Gastrocnemius medialis (tissue), 4 donors: ENCODE measurements at regions not wholly inside any gene's neighbourhood (a gene's known extent, or its start where the extent isn't known, plus 50 kb on each side); places are given as distances from the start of the nearest gene placed in this dataset.

ENCODE experiments used
- ATAC-seq, 2 donors: fragments of 150-250 bp; one replicate each; pipeline ENCODE4 v1.9.1; 2016
- DNase-seq, 2 donors: peaks; one replicate each; pipeline ENCODE4 v3.0.0-alpha.2; 2019
- H3K27ac ChIP-seq, 4 donors: fragments of 200-600 bp; sonication (generic); 1 replicate in 1 of 4; 2 replicates in 3 of 4; pipeline ENCODE4 v1.5.1; 2016 to 2018; ENCODE audit warnings: mild to moderate bottlenecking in 2 of 4, moderate library complexity in 1 of 4
- H3K27me3 ChIP-seq, 3 donors: fragments of 200-600 bp; sonication (generic) in 2 of 3; 1 replicate in 1 of 3; 2 replicates in 2 of 3; pipeline versions ENCODE4 v1.5.1 to v1.6.0; 2016 to 2019; ENCODE audit warnings: mild to moderate bottlenecking in 1 of 3, moderate library complexity in 1 of 3
- H3K36me3 ChIP-seq, 2 donors: fragments of 200-600 bp; sonication (generic) in 1 of 2; one replicate each; pipeline ENCODE4 v1.5.1; 2017 to 2018
- H3K4me1 ChIP-seq, 2 donors: fragments of 200-600 bp; sonication (generic) in 1 of 2; one replicate each; pipeline ENCODE4 v1.5.1; 2016 to 2017; ENCODE audit warnings: mild to moderate bottlenecking in 2 of 2
- H3K4me3 ChIP-seq, 4 donors: fragments of 200-600 bp; sonication (generic) in 3 of 4; 1 replicate in 1 of 4; 2 replicates in 3 of 4; pipeline ENCODE4 v1.5.1; 2016 to 2019; ENCODE audit warnings: mild to moderate bottlenecking in 2 of 4
- H3K9me3 ChIP-seq, 3 donors: fragments of 200-600 bp; sonication (generic) in 2 of 3; 1 replicate in 1 of 3; 2 replicates in 2 of 3; pipeline ENCODE4 v1.5.1; 2016 to 2019
- POLR2A ChIP-seq, 2 donors: fragments of 450-650 bp; IDR thresholded peaks; one replicate each; pipeline ENCODE4 v1.6.1; 2017; ENCODE audit warnings: antibody characterized with exemption in 2 of 2, mild to moderate bottlenecking in 2 of 2, moderate library complexity in 2 of 2
- in situ Hi-C, 4 donors: fragments of 200-750 bp; cut with MboI; loops; one replicate each; pipeline versions ENCODE4 v1.15.0 to v1.8.0; 2017; ENCODE audit warnings: low sequenced_read_pairs in 4 of 4
- intact Hi-C: fragments of 100-400 bp; cut with DNase I; formaldehyde crosslinking; loops from one replicate; pipeline ENCODE4 v1.15.1; 2023; ENCODE audit warnings: low total_unique reads
- TF ChIP-seq, protein P1 (sequence below), 5 experiments: fragments of 450-650 bp in 3 of 5; fragments of 200-600 bp in 2 of 5; sonication (generic) in 2 of 5; IDR thresholded peaks in 4 of 5; conservative IDR thresholded peaks in 1 of 5; 1 replicate in 4 of 5; 2 replicates in 1 of 5; pipeline ENCODE4 v1.5.1; 2016 to 2019; ENCODE audit warnings: antibody characterized with exemption in 5 of 5, mild to moderate bottlenecking in 3 of 5, moderate library complexity in 3 of 5

DNA sequence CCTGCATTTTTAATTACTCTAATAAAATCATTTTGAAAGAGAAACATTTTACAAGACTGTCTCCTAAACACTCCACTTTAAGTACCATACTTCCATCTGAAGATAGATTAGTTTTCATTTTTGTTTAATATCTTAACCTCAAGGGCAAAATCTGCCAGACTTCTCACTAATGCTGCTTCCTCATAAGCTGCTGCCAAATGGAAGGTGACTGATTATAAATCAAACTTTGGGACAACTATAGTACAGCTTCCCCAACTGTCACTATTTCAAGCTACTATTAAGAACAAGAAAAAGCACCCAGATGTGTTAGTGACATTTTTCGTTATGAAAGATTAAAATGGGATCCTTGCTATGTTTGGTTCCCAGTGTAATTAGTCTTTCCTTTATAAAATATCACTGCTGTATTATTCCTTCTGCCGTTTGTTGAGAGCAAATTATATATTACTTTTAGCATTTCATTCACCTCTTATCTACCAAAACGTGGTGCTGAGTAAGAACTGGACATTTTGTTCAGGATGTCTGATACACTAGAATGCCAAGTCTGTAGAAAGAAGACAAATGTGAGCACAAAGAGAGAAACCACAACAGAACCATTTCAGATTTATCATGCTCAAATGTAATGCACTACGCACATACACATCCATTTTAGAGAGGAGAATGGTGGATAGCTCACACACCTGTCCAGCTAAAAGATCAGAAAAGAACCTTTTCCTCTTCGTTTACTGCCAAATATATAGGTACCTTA is 312.2 kb upstream of the C11orf87 start:
- in situ Hi-C loops (no loop called here), intact Hi-C loops (no loop called here)
- H3K36me3 ChIP-seq = no peaks in the 10 kb centered on the region
- no peaks in the 10 kb centered on the region for H3K9me3 ChIP-seq
- no peak for DNase-seq
- no peak overlapping the region for H3K4me3 ChIP-seq
- H3K27ac ChIP-seq = no peak overlapping the region
- no peak for ATAC-seq
- H3K27me3 ChIP-seq = no peaks in the 10 kb centered on the region
- H3K4me1 ChIP-seq = no peaks in the 10 kb centered on the region
- TF ChIP-seq, protein P1, sequence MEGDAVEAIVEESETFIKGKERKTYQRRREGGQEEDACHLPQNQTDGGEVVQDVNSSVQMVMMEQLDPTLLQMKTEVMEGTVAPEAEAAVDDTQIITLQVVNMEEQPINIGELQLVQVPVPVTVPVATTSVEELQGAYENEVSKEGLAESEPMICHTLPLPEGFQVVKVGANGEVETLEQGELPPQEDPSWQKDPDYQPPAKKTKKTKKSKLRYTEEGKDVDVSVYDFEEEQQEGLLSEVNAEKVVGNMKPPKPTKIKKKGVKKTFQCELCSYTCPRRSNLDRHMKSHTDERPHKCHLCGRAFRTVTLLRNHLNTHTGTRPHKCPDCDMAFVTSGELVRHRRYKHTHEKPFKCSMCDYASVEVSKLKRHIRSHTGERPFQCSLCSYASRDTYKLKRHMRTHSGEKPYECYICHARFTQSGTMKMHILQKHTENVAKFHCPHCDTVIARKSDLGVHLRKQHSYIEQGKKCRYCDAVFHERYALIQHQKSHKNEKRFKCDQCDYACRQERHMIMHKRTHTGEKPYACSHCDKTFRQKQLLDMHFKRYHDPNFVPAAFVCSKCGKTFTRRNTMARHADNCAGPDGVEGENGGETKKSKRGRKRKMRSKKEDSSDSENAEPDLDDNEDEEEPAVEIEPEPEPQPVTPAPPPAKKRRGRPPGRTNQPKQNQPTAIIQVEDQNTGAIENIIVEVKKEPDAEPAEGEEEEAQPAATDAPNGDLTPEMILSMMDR (IDR thresholded peaks at IDR 0.05 in 4 of 5, conservative IDR thresholded peaks at IDR 0.05 in 1 of 5) = no peak
- no peak for TF ChIP-seq POLR2A (IDR thresholded peaks at IDR 0.05)

DNA sequence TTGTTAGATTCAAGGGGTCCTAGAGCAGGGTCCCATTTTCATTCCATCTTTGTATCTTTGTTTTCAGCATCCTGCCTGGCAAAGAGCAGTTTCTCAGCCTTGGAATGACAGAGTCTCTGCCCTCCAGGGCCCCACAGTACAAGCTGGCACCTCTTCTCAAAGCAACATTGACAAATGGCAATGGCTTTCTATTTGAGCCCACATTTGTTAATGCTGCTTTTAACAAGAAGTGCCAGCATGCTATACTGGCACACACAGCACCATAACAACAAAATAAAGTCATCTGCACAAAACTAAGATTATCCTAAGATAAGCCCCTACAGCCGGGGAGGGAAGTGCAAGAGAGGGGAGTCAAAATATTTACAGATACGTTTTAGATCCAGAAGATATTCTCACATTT is 309.7 kb upstream of the C11orf87 start:
- intact Hi-C loops = no loop called here

DNA sequence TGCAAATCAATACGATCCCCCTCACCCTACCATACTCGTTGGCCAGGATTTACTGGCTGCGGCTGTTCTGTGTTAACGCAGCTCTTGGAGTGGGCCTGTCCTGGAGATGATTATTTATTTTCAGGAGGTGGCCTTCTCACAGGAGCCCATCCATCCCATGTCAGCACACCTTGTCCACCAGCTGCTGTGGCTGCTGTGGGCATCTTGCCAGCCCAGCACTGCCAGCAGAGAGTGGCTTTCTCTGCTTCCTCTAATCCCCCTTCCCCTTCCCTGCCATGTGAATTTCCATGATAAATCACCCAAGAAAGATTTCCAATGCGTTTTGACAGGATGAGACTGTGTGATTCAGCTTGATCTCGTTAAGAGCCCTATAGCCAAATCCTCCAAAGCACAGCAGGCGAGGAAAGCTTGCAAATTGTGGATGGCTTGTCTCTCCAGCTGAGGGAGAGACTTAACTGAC is 309.1 kb upstream of the C11orf87 start:
- Histone ChIP-seq H3K36me3 (no peaks in the 10 kb centered on the region), H3K9me3 (no peaks in the 10 kb centered on the region), H3K27ac (no peak overlapping the region), H3K4me1 (no peaks in the 10 kb centered on the region), H3K4me3 (no peak overlapping the region), H3K27me3 (no peaks in the 10 kb centered on the region)
- intact Hi-C loops (no loop called here), in situ Hi-C loops (no loop called here)
- no peak for ATAC-seq
- TF ChIP-seq, protein P1 (IDR thresholded peaks at IDR 0.05 in 4 of 5, conservative IDR thresholded peaks at IDR 0.05 in 1 of 5) = no peak
- no peak for TF ChIP-seq POLR2A (IDR thresholded peaks at IDR 0.05)
- DNase-seq = no peak

More for the DNA sequence above, 309.7 kb upstream of the C11orf87 start:
- Histone ChIP-seq H3K9me3 (no peaks in the 10 kb centered on the region), H3K4me1 (no peaks in the 10 kb centered on the region), H3K4me3 (no peak overlapping the region), H3K36me3 (no peaks in the 10 kb centered on the region), H3K27me3 (no peaks in the 10 kb centered on the region), H3K27ac (no peak overlapping the region)
- ATAC-seq (no peak), DNase-seq (no peak)
- no peak for TF ChIP-seq POLR2A (IDR thresholded peaks at IDR 0.05)
- TF ChIP-seq, protein P1 (IDR thresholded peaks at IDR 0.05 in 4 of 5, conservative IDR thresholded peaks at IDR 0.05 in 1 of 5) = no peak
- in situ Hi-C loops = no loop called here

DNA sequence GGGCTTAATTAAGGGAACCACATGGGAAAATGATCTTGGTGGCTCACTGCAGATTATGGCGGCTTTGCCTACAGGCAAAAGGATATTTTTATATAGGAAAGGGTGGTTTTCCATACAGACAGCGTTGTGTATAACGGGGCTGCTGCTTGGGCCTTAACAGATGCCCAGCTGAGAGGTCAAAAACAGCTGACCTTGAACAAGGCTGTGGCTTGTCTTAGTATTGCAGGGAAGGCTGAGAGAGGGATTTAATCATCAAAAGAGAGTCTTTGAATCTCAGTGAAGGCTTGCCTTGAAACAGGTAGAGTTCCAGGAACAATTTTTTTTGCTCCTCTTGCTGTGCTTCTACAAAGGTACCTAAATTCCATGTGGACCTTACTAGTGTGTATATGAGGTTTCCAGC is 301.6 kb upstream of the C11orf87 start:
- peaks cover 8 to 11% of the 10 kb centered on the region in 2 donors for H3K4me1 ChIP-seq
- no peaks in the 10 kb centered on the region for H3K9me3 ChIP-seq
- no peak overlapping the region for H3K4me3 ChIP-seq
- no peak for TF ChIP-seq POLR2A (IDR thresholded peaks at IDR 0.05)
- TF ChIP-seq, protein P1 (IDR thresholded peaks at IDR 0.05 in 4 of 5, conservative IDR thresholded peaks at IDR 0.05 in 1 of 5) = no peak
- H3K27ac ChIP-seq = no peak overlapping the region
- intact Hi-C loops (no loop called here), in situ Hi-C loops (no loop called here)
- ATAC-seq (no peak), DNase-seq (no peak)
- no peaks in the 10 kb centered on the region for H3K36me3 ChIP-seq
- H3K27me3 ChIP-seq = no peaks in the 10 kb centered on the region
